Uterus (tissue), 3 donors: ENCODE measurements at regions not wholly inside any gene's neighbourhood (a gene's known extent, or its start where the extent isn't known, plus 50 kb on each side); places are given as distances from the start of the nearest gene placed in this dataset.

ENCODE experiments used
- DNase-seq, 2 donors: peaks; one replicate each; pipeline ENCODE4 v3.0.0-alpha.2; 2019 to 2020
- H3K27ac ChIP-seq, 2 donors: fragments of 200-600 bp; sonication (generic); 1 replicate in 1 of 2; 2 replicates in 1 of 2; pipeline ENCODE4 v1.5.1; 2016 to 2018
- H3K27me3 ChIP-seq, 2 donors: fragments of 200-600 bp; sonication (generic); one replicate each; pipeline ENCODE4 v1.5.1; 2018 to 2019; ENCODE audit warnings: control low read depth in 1 of 2
- H3K36me3 ChIP-seq, 2 donors: fragments of 200-600 bp; sonication (generic); one replicate each; pipeline ENCODE4 v1.5.1; 2019; ENCODE audit warnings: control low read depth in 1 of 2
- H3K4me1 ChIP-seq, 2 donors: fragments of 200-600 bp; sonication (generic); one replicate each; pipeline ENCODE4 v1.5.1; 2018 to 2019; ENCODE audit warnings: control low read depth in 1 of 2
- H3K4me3 ChIP-seq, 2 donors: fragments of 200-600 bp; sonication (generic); 1 replicate in 1 of 2; 2 replicates in 1 of 2; pipeline ENCODE4 v1.5.1; 2018 to 2019; ENCODE audit warnings: mild to moderate bottlenecking in 1 of 2
- H3K9me3 ChIP-seq, 2 donors: fragments of 200-600 bp; sonication (generic); one replicate each; pipeline ENCODE4 v1.5.1; 2019; ENCODE audit warnings: control low read depth in 1 of 2
- CTCF ChIP-seq, 4 experiments: fragments of 200-600 bp in 2 of 4; fragments of 450-650 bp in 2 of 4; sonication (generic) in 2 of 4; IDR thresholded peaks; one replicate each; pipeline ENCODE4 v1.5.1; 2016 to 2019; ENCODE audit warnings: antibody characterized with exemption in 4 of 4, mild to moderate bottlenecking in 2 of 4, moderate library complexity in 1 of 4
- POLR2A ChIP-seq, 2 donors: fragments of 450-650 bp; IDR thresholded peaks; one replicate each; pipeline ENCODE4 v1.6.1; 2016; ENCODE audit warnings: antibody characterized with exemption in 2 of 2, mild to moderate bottlenecking in 1 of 2, moderate library complexity in 1 of 2
- intact Hi-C: fragments of 100-400 bp; cut with DNase I; formaldehyde crosslinking; loops from one replicate; pipeline ENCODE4 v1.15.1; 2023; ENCODE audit warnings: low total_unique reads
- donor health status: DM: yes; HTN: yes; CAD: no.

GRCh38 chr9:7375013-7375511, 424.5 kb downstream of the DMAC1 start:
- intact Hi-C loops = no loop called here
- DNase-seq = no peak
- TF ChIP-seq POLR2A (IDR thresholded peaks at IDR 0.05) = no peak
- no peak for TF ChIP-seq CTCF (IDR thresholded peaks at IDR 0.05)

GRCh38 chr9:7370988-7371387, 428.6 kb downstream of the DMAC1 start:
- TF ChIP-seq CTCF (IDR thresholded peaks at IDR 0.05) (no peak), POLR2A (IDR thresholded peaks at IDR 0.05) (no peak)
- Histone ChIP-seq H3K4me1 (no peaks in the 10 kb centered on the region), H3K27ac (no peak overlapping the region), H3K9me3 (no peaks in the 10 kb centered on the region), H3K27me3 (no peaks in the 10 kb centered on the region), H3K4me3 (no peak overlapping the region), H3K36me3 (no peaks in the 10 kb centered on the region)
- intact Hi-C loops = no loop called here
- no peak for DNase-seq

More at GRCh38 chr9:7375013-7375511, 424.5 kb downstream of the DMAC1 start:
- no peak overlapping the region for H3K27ac ChIP-seq
- H3K27me3 ChIP-seq = no peaks in the 10 kb centered on the region
- no peaks in the 10 kb centered on the region for H3K9me3 ChIP-seq
- H3K36me3 ChIP-seq = no peaks in the 10 kb centered on the region
- no peaks in the 10 kb centered on the region for H3K4me1 ChIP-seq
- H3K4me3 ChIP-seq = no peak overlapping the region

GRCh38 chr9:7370381-7370780, 429.2 kb downstream of the DMAC1 start:
- TF ChIP-seq CTCF (IDR thresholded peaks at IDR 0.05) (no peak), POLR2A (IDR thresholded peaks at IDR 0.05) (no peak)
- H3K4me1 ChIP-seq = no peaks in the 10 kb centered on the region
- no peak overlapping the region for H3K4me3 ChIP-seq
- H3K27me3 ChIP-seq = no peaks in the 10 kb centered on the region
- H3K9me3 ChIP-seq = no peaks in the 10 kb centered on the region
- no peaks in the 10 kb centered on the region for H3K36me3 ChIP-seq
- no peak overlapping the region for H3K27ac ChIP-seq
- DNase-seq = no peak
- intact Hi-C loops = no loop called here

GRCh38 chr9:7369384-7369821, 430.2 kb downstream of the DMAC1 start:
- Histone ChIP-seq H3K9me3 (no peaks in the 10 kb centered on the region), H3K4me3 (no peak overlapping the region), H3K4me1 (no peaks in the 10 kb centered on the region), H3K27ac (no peak overlapping the region), H3K36me3 (no peaks in the 10 kb centered on the region), H3K27me3 (no peaks in the 10 kb centered on the region)
- no peak for DNase-seq
- TF ChIP-seq CTCF (IDR thresholded peaks at IDR 0.05) (no peak), POLR2A (IDR thresholded peaks at IDR 0.05) (no peak)
- intact Hi-C loops = no loop called here

- H3K9me3 ChIP-seq = no peaks in the 10 kb centered on the region
- H3K27me3 ChIP-seq = no peaks in the 10 kb centered on the region
- H3K27ac ChIP-seq = peak overlapping the region; percentile 37 to 42
- peak in 1 of 2 donors; percentile 28 for DNase-seq
- intact Hi-C loops = no loop called here
- no peaks in the 10 kb centered on the region for H3K4me1 ChIP-seq
- no peaks in the 10 kb centered on the region for H3K36me3 ChIP-seq
- H3K4me3 ChIP-seq = no peak overlapping the region
- TF ChIP-seq POLR2A (IDR thresholded peaks at IDR 0.05) (no peak), CTCF (IDR thresholded peaks at IDR 0.05) (no peak)
Measured at GRCh38 chr9:7368410-7369292, 430.9 kb downstream of the DMAC1 start.
